Natural killer cell (primary cell): ENCODE measurements at regions not wholly inside any gene's neighbourhood (a gene's known extent, or its start where the extent isn't known, plus 50 kb on each side); places are given as distances from the start of the nearest gene placed in this dataset.

Experiments
- ATAC-seq, 3 donors: fragments of 150-1000 bp in 2 of 3; fragments of 200-7000 bp in 1 of 3; cut with Tn5 transposase; 1 replicate in 1 of 3; 2 replicates in 2 of 3; pipeline ENCODE4 v1.10.0; 2021; ENCODE audit warnings: mild to moderate bottlenecking in 2 of 3, moderate library complexity in 2 of 3
- DNase-seq, 2 donors: peaks; one replicate each; pipeline versions ENCODE4 v3.0.0 to v3.0.0-alpha.2; 2013 to 2021; ENCODE audit warnings: mixed read lengths in 1 of 2
- H3K27ac ChIP-seq: one replicate; pipeline ENCODE4 v1.5.1; 2013; ENCODE audit warnings: mild to moderate bottlenecking, low read length
- H3K27me3 ChIP-seq: one replicate; pipeline ENCODE4 v1.6.1; 2013; ENCODE audit warnings: low read length; ENCODE audit not compliant: control insufficient read depth, insufficient read depth
- H3K36me3 ChIP-seq: one replicate; pipeline ENCODE4 v1.6.1; 2013; ENCODE audit warnings: low read length; ENCODE audit not compliant: control insufficient read depth, insufficient read depth
- H3K4me1 ChIP-seq: one replicate; pipeline ENCODE4 v1.6.1; 2013; ENCODE audit warnings: low read length; ENCODE audit not compliant: control insufficient read depth, insufficient read depth
- H3K4me3 ChIP-seq: one replicate; pipeline ENCODE4 v1.5.1; 2013; ENCODE audit warnings: low read length
- H3K9me3 ChIP-seq: one replicate; pipeline ENCODE4 v1.6.1; 2013; ENCODE audit warnings: low read length; ENCODE audit not compliant: control insufficient read depth, insufficient read depth
- H3K27ac Mint-ChIP-seq, 2 donors: one replicate each; pipeline ENCODE4 v1.8.0; 2022; ENCODE audit warnings: mild to moderate bottlenecking in 2 of 2, mixed read lengths in 2 of 2, moderate library complexity in 1 of 2
- H3K27me3 Mint-ChIP-seq, 2 donors: one replicate each; pipeline ENCODE4 v1.8.0; 2022; ENCODE audit warnings: low read depth in 2 of 2, mixed read lengths in 2 of 2
- H3K36me3 Mint-ChIP-seq: one replicate; pipeline ENCODE4 v1.8.0; 2022; ENCODE audit warnings: mixed read lengths
- H3K4me1 Mint-ChIP-seq, 2 donors: one replicate each; pipeline ENCODE4 v1.8.0; 2022; ENCODE audit warnings: mixed read lengths in 2 of 2
- H3K4me3 Mint-ChIP-seq: one replicate; pipeline ENCODE4 v1.8.0; 2022; ENCODE audit warnings: mild to moderate bottlenecking, moderate library complexity, mixed read lengths
- H3K9me3 Mint-ChIP-seq, 2 donors: one replicate each; pipeline ENCODE4 v1.8.0; 2022; ENCODE audit warnings: mixed read lengths in 2 of 2
- CTCF ChIP-seq: fragments of 200-600 bp; IDR thresholded peaks from one replicate; pipeline ENCODE4 v1.8.0; 2022; ENCODE audit warnings: antibody characterized with exemption
- WGBS: methylation state at CpG from one replicate; pipeline ENCODE4 v1.1.7; 2013; ENCODE audit warnings: missing lambda C conversion rate; ENCODE audit not compliant: insufficient coverage; 5-methylcytosine and 5-hydroxymethylcytosine counted together
- intact Hi-C: fragments of 100-400 bp; cut with micrococcal nuclease; formaldehyde crosslinking; loops from one replicate; pipeline ENCODE4 v1.14.2; 2022

- Histone ChIP-seq H3K36me3 (no peaks in the 10 kb centered on the region), H3K27ac (no peak overlapping the region), H3K9me3 (no peaks in the 10 kb centered on the region), H3K4me1 (no peaks in the 10 kb centered on the region), H3K4me3 (no peak overlapping the region), H3K27me3 (no peaks in the 10 kb centered on the region)
- no peak for TF ChIP-seq CTCF
- 72% methylated on average over 16 of the region's 16 CpGs for WGBS
- ATAC-seq (no peak), DNase-seq (no peak)
- Mint-ChIP-seq H3K36me3 (no peaks in the 10 kb centered on the region), H3K9me3 (no peaks in the 10 kb centered on the region), H3K4me1 (no peaks in the 10 kb centered on the region), H3K4me3 (no peak overlapping the region), H3K27ac (no peak overlapping the region), H3K27me3 (peaks cover 0 to 4% of the 10 kb centered on the region in 2 donors)
- intact Hi-C loops = no loop called here
Observed at GRCh38 chr2:118752762-118753429, 94.6 kb downstream of the EN1 start.

GRCh38 chr2:118750959-118751565, 96.4 kb downstream of the EN1 start:
- Mint-ChIP-seq H3K36me3 (no peaks in the 10 kb centered on the region), H3K27ac (no peak overlapping the region), H3K4me3 (no peak overlapping the region), H3K4me1 (no peaks in the 10 kb centered on the region), H3K9me3 (peaks cover 0 to 3% of the 10 kb centered on the region in 2 donors), H3K27me3 (peaks cover 0 to 2% of the 10 kb centered on the region in 2 donors)
- TF ChIP-seq CTCF = no peak
- Histone ChIP-seq H3K36me3 (no peaks in the 10 kb centered on the region), H3K4me3 (no peak overlapping the region), H3K9me3 (no peaks in the 10 kb centered on the region), H3K27me3 (no peaks in the 10 kb centered on the region), H3K4me1 (no peaks in the 10 kb centered on the region), H3K27ac (no peak overlapping the region)
- WGBS = 58% methylated on average over 3 of the region's 3 CpGs
- intact Hi-C loops = no loop called here
- no peak for ATAC-seq
- DNase-seq = no peak

- no peaks in the 10 kb centered on the region for H3K4me1 Mint-ChIP-seq
- H3K27ac Mint-ChIP-seq = no peak overlapping the region
- no peaks in the 10 kb centered on the region for H3K4me1 ChIP-seq
- intact Hi-C loops = no loop called here
- TF ChIP-seq CTCF = no peak
- DNase-seq = no peak
- peaks cover 9% of the 10 kb centered on the region for H3K9me3 ChIP-seq
- 67% methylated on average over 3 of the region's 3 CpGs for WGBS
- no peaks in the 10 kb centered on the region for H3K27me3 ChIP-seq
- H3K4me3 ChIP-seq = no peak overlapping the region
- H3K27ac ChIP-seq = no peak overlapping the region
- H3K9me3 Mint-ChIP-seq = peaks cover 4 to 6% of the 10 kb centered on the region in 2 donors
- H3K4me3 Mint-ChIP-seq = no peak overlapping the region
- no peaks in the 10 kb centered on the region for H3K36me3 Mint-ChIP-seq
- ATAC-seq = no peak
- H3K27me3 Mint-ChIP-seq = peaks cover 0 to 5% of the 10 kb centered on the region in 2 donors
- no peaks in the 10 kb centered on the region for H3K36me3 ChIP-seq
Observed at GRCh38 chr2:118748245-118748885, 99.1 kb downstream of the EN1 start.
